ENCODE measurements at regions not wholly inside any gene's neighbourhood (a gene's known extent, or its start where the extent isn't known, plus 50 kb on each side); places are given as distances from the start of the nearest gene placed in this dataset.

GRCh38 chr4:45455217-45455616 lies 668.6 kb downstream of the GABRG1 start:
- H3K27ac Mint-ChIP-seq: no peak overlapping the region
- no peak for TF ChIP-seq CTCF (conservative IDR thresholded peaks at IDR 0.05)
- no peaks in the 10 kb centered on the region for H3K4me1 Mint-ChIP-seq
- H3K36me3 Mint-ChIP-seq (ENCODE audit: low read depth): no peaks in the 10 kb centered on the region
- H3K9me3 Mint-ChIP-seq: peaks cover 19% of the 10 kb centered on the region
- H3K9ac ChIP-seq (ENCODE audit: extremely low read depth, low read length, poor library complexity, severe bottlenecking): no peak overlapping the region
- H3K36me3 ChIP-seq (ENCODE audit: control insufficient read depth, insufficient read depth, low read length): no peaks in the 10 kb centered on the region
- H3K27ac ChIP-seq (ENCODE audit: low read depth, low read length): no peak overlapping the region
- H3K4me3 Mint-ChIP-seq: no peak overlapping the region
- H3K27me3 Mint-ChIP-seq (ENCODE audit: insufficient read depth): no peaks in the 10 kb centered on the region
- H3K4me3 ChIP-seq (ENCODE audit: low read length): no peak overlapping the region
- WGBS, 2 experiments (ENCODE audit: insufficient coverage in 1 of 2, insufficient read length in 1 of 2): 86% methylated on average over 2 of the region's 2 CpGs; no CpG with 5 or more reads in 1 of the 2 experiments
- H3K27me3 ChIP-seq (ENCODE audit: control insufficient read depth, insufficient read depth, low read length, poor library complexity, severe bottlenecking): no peaks in the 10 kb centered on the region
- DNase-seq: no peak
- H3K9me3 ChIP-seq (ENCODE audit: control insufficient read depth, low read length): peaks cover 7% of the 10 kb centered on the region
- H3K4me1 ChIP-seq (ENCODE audit: control insufficient read depth, insufficient read depth, low read length): no peaks in the 10 kb centered on the region

- Mint-ChIP-seq H3K27ac (no peak overlapping the region), H3K36me3 (ENCODE audit: low read depth) (no peaks in the 10 kb centered on the region), H3K4me1 (no peaks in the 10 kb centered on the region), H3K9me3 (peaks cover 12% of the 10 kb centered on the region), H3K27me3 (ENCODE audit: insufficient read depth) (no peaks in the 10 kb centered on the region), H3K4me3 (no peak overlapping the region)
- no peaks in the 10 kb centered on the region for H3K9me3 ChIP-seq (ENCODE audit: control insufficient read depth, low read length)
- 22 to 46% methylated on average over 2 to 5 of the region's 5 CpGs for WGBS, 2 experiments (ENCODE audit: insufficient coverage in 1 of 2, insufficient read length in 1 of 2)
- peak; percentile 84 for TF ChIP-seq CTCF (conservative IDR thresholded peaks at IDR 0.05)
- no peaks in the 10 kb centered on the region for H3K4me1 ChIP-seq (ENCODE audit: control insufficient read depth, insufficient read depth, low read length)
- DNase-seq: peak; percentile 58
- H3K9ac ChIP-seq (ENCODE audit: extremely low read depth, low read length, poor library complexity, severe bottlenecking): no peak overlapping the region
- H3K27ac ChIP-seq (ENCODE audit: low read depth, low read length): no peak overlapping the region
- H3K27me3 ChIP-seq (ENCODE audit: control insufficient read depth, insufficient read depth, low read length, poor library complexity, severe bottlenecking): no peaks in the 10 kb centered on the region
- H3K36me3 ChIP-seq (ENCODE audit: control insufficient read depth, insufficient read depth, low read length): no peaks in the 10 kb centered on the region
- H3K4me3 ChIP-seq (ENCODE audit: low read length): no peak overlapping the region
These were observed 670.5 kb downstream of the GABRG1 start for GRCh38 chr4:45453258-45453853.

GRCh38 chr4:45442466-45442865 lies 681.4 kb downstream of the GABRG1 start:
- Histone ChIP-seq H3K4me1 (ENCODE audit: control insufficient read depth, insufficient read depth, low read length) (no peaks in the 10 kb centered on the region), H3K36me3 (ENCODE audit: control insufficient read depth, insufficient read depth, low read length) (no peaks in the 10 kb centered on the region), H3K27me3 (ENCODE audit: control insufficient read depth, insufficient read depth, low read length, poor library complexity, severe bottlenecking) (no peaks in the 10 kb centered on the region), H3K27ac (ENCODE audit: low read depth, low read length) (no peak overlapping the region), H3K9me3 (ENCODE audit: control insufficient read depth, low read length) (no peaks in the 10 kb centered on the region), H3K9ac (ENCODE audit: extremely low read depth, low read length, poor library complexity, severe bottlenecking) (no peak overlapping the region), H3K4me3 (ENCODE audit: low read length) (no peak overlapping the region)
- Mint-ChIP-seq H3K9me3 (no peaks in the 10 kb centered on the region), H3K4me3 (no peak overlapping the region), H3K27ac (no peak overlapping the region), H3K4me1 (no peaks in the 10 kb centered on the region), H3K27me3 (ENCODE audit: insufficient read depth) (no peaks in the 10 kb centered on the region), H3K36me3 (ENCODE audit: low read depth) (no peaks in the 10 kb centered on the region)
- WGBS, 2 experiments (ENCODE audit: insufficient coverage in 1 of 2, insufficient read length in 1 of 2): 85% methylated on average over 1 of the region's 1 CpG; no CpG with 5 or more reads in 1 of the 2 experiments
- peak; percentile 81 for TF ChIP-seq CTCF (conservative IDR thresholded peaks at IDR 0.05)
- peak; percentile 54 for DNase-seq

All from endodermal cell (in vitro differentiated cells).